SK-N-SH treated with all-trans-retinoic acid at 6 μM for 48 hours (cell line): ENCODE measurements at regions not wholly inside any gene's neighbourhood (a gene's known extent, or its start where the extent isn't known, plus 50 kb on each side); places are given as distances from the start of the nearest gene placed in this dataset.

Source experiments
- ATAC-seq: fragments of 200-7000 bp; cut with Tn5 transposase; 3 replicates; pipeline ENCODE4 v1.9.1; 2020; ENCODE audit warnings: mild to moderate bottlenecking, moderate library complexity
- ARNTL ChIP-seq: fragments of 450-650 bp; formaldehyde crosslinking; IDR thresholded peaks from 2 replicates; pipeline ENCODE4 v1.5.0; 2020; ENCODE audit warnings: low read depth, mild to moderate bottlenecking, moderate library complexity, borderline replicate concordance
- BACH2 ChIP-seq: fragments of 250-450 bp; sonication (Bioruptor Pico); IDR thresholded peaks from 2 replicates; pipeline ENCODE4 v1.9.0; 2021; ENCODE audit warnings: mild to moderate bottlenecking, borderline replicate concordance
- ESRRG ChIP-seq: fragments of 250-450 bp; sonication (Bioruptor Pico); IDR thresholded peaks from 2 replicates; pipeline ENCODE4 v1.6.1; 2021; ENCODE audit warnings: mild to moderate bottlenecking
- GLIS3 ChIP-seq: fragments of 250-450 bp; sonication (Bioruptor Pico); IDR thresholded peaks from 2 replicates; pipeline ENCODE4 v1.5.0; 2020; ENCODE audit warnings: mild to moderate bottlenecking, moderate library complexity
- ISL1 ChIP-seq: fragments of 250-450 bp; sonication (Bioruptor Pico); IDR thresholded peaks from 2 replicates; pipeline ENCODE4 v2.1.2; 2022; ENCODE audit warnings: mild to moderate bottlenecking, moderate library complexity
- POU6F1 ChIP-seq: fragments of 250-450 bp; sonication (Bioruptor Pico); IDR thresholded peaks from 2 replicates; pipeline ENCODE4 v1.8.0; 2021; ENCODE audit warnings: low read depth, mild to moderate bottlenecking, moderate library complexity, borderline replicate concordance
- PPARA ChIP-seq: fragments of 250-450 bp; sonication (Bioruptor Pico); IDR thresholded peaks from 2 replicates; pipeline ENCODE4 v1.5.0; 2020; ENCODE audit warnings: mild to moderate bottlenecking, borderline replicate concordance
- RARB ChIP-seq: fragments of 250-450 bp; sonication (Bioruptor Pico); IDR thresholded peaks from 2 replicates; pipeline ENCODE4 v1.8.0; 2021; ENCODE audit warnings: mild to moderate bottlenecking, moderate library complexity
- SNAI2 ChIP-seq: fragments of 250-450 bp; sonication (Bioruptor Pico); IDR thresholded peaks from 2 replicates; pipeline ENCODE4 v1.5.0; 2020; ENCODE audit warnings: mild to moderate bottlenecking, moderate library complexity
- TCF4 ChIP-seq: fragments of 250-450 bp; sonication (Bioruptor Pico); IDR thresholded peaks from 2 replicates; pipeline ENCODE4 v1.8.0; 2021; ENCODE audit warnings: mild to moderate bottlenecking, moderate library complexity, borderline replicate concordance
- TOX ChIP-seq: fragments of 250-450 bp; sonication (Bioruptor Pico); IDR thresholded peaks from 2 replicates; pipeline ENCODE4 v1.8.0; 2021; ENCODE audit warnings: mild to moderate bottlenecking, moderate library complexity, borderline replicate concordance
- TSHZ2 ChIP-seq: fragments of 250-450 bp; sonication (Bioruptor Pico); IDR thresholded peaks from 2 replicates; pipeline ENCODE4 v1.5.0; 2020; ENCODE audit warnings: mild to moderate bottlenecking, moderate library complexity
- ZC3H10 ChIP-seq: fragments of 250-450 bp; sonication (Bioruptor Pico); IDR thresholded peaks from 2 replicates; pipeline ENCODE4 v1.5.1; 2021; ENCODE audit warnings: mild to moderate bottlenecking, moderate library complexity
- ZFP3 ChIP-seq: fragments of 250-450 bp; sonication (Bioruptor Pico); IDR thresholded peaks from 2 replicates; pipeline ENCODE4 v1.5.0; 2020; ENCODE audit warnings: mild to moderate bottlenecking, moderate library complexity
- ZFP30 ChIP-seq: fragments of 450-650 bp; formaldehyde crosslinking; IDR thresholded peaks from 2 replicates; pipeline ENCODE4 v1.5.0; 2022; ENCODE audit warnings: mild to moderate bottlenecking, moderate library complexity
- ZNF565 ChIP-seq: fragments of 450-650 bp; formaldehyde crosslinking; conservative IDR thresholded peaks from 2 replicates; pipeline ENCODE4 v1.5.0; 2020; ENCODE audit warnings: low read depth, mild to moderate bottlenecking, moderate library complexity
- ZNF70 ChIP-seq: fragments of 450-650 bp; formaldehyde crosslinking; IDR thresholded peaks from 2 replicates; pipeline ENCODE4 v1.5.0; 2020; ENCODE audit warnings: mild to moderate bottlenecking, moderate library complexity
- ZNF8 ChIP-seq: fragments of 450-650 bp; formaldehyde crosslinking; IDR thresholded peaks from 2 replicates; pipeline ENCODE4 v1.5.0; 2020; ENCODE audit warnings: mild to moderate bottlenecking, moderate library complexity
- TF ChIP-seq, protein P1 (sequence below): fragments of 250-450 bp; sonication (Bioruptor Pico); IDR thresholded peaks from 2 replicates; pipeline ENCODE4 v1.5.1; 2021; ENCODE audit warnings: mild to moderate bottlenecking, moderate library complexity
- TF ChIP-seq, protein P2 (sequence below): fragments of 250-450 bp; sonication (Bioruptor Pico); IDR thresholded peaks from 2 replicates; pipeline ENCODE4 v1.8.0; 2020; ENCODE audit warnings: mild to moderate bottlenecking, moderate library complexity, borderline replicate concordance
- TF ChIP-seq, protein P3 (sequence below): fragments of 250-450 bp; sonication (Bioruptor Pico); IDR thresholded peaks from 2 replicates; pipeline ENCODE4 v1.5.1; 2020; ENCODE audit warnings: low read depth, mild to moderate bottlenecking, moderate library complexity

DNA sequence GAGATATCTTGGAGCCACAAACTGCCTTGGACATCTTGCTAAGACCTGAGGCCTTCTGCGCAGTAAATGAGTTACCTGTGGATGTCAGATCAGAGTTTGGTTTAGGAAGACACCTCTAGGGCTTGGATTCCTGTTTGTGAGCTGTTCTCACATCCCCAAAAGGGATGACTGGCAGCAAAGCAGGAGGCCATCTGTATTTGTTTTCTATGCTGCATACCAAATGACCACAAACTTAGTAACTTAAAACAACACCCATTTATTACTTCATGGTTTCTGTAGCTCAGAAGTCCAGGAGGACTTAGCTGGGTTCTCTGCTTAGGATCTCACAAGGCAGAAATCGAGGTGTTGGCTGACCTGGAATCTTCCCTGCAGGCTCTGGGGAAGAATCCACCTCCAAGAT, 116.7 kb downstream of the UNC5CL start:
- ATAC-seq: no peak
- TF ChIP-seq ESRRG (CRISPR knock-in tag) (no peak), ZNF70 (CRISPR knock-in tag) (no peak), TCF4 (no peak), SNAI2 (CRISPR knock-in tag) (no peak), GLIS3 (CRISPR knock-in tag) (no peak), TOX (no peak), ARNTL (no peak)

DNA sequence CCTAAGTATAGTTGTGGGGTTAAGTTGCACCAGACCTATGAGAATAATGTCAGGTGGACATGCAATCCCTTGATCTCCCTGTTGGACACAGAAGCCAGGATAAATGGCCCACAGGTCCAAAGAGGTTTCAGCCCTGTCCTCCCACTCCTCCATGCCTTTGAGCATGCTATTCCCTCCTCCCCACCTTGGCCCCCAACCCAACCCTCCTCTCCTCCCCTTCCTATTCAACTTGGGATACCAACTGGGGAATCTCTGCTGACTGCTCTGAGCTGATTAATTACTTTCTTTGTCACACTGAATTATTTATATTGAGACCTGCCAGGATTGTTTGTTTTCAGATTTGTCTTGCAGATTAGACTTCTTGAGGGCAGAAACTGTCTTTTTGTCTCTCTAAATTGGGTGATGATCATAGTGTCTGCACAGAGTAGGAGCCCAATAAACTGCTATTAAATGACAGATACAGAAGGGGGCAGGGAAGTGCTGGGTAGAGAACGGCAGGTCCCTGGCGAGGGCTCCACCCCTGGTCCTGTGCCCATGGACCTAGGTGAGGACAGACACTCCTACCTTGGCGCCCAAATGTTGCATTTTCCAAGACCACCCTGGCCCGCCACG, 120.9 kb downstream of the UNC5CL start:
- ATAC-seq: no peak
- TF ChIP-seq ZNF565 (no peak), RARB (CRISPR knock-in tag) (no peak), ZFP3 (CRISPR knock-in tag) (no peak), ISL1 (CRISPR knock-in tag) (no peak), ZNF70 (CRISPR knock-in tag) (no peak), PPARA (CRISPR knock-in tag) (no peak)
- TF ChIP-seq, protein P1, sequence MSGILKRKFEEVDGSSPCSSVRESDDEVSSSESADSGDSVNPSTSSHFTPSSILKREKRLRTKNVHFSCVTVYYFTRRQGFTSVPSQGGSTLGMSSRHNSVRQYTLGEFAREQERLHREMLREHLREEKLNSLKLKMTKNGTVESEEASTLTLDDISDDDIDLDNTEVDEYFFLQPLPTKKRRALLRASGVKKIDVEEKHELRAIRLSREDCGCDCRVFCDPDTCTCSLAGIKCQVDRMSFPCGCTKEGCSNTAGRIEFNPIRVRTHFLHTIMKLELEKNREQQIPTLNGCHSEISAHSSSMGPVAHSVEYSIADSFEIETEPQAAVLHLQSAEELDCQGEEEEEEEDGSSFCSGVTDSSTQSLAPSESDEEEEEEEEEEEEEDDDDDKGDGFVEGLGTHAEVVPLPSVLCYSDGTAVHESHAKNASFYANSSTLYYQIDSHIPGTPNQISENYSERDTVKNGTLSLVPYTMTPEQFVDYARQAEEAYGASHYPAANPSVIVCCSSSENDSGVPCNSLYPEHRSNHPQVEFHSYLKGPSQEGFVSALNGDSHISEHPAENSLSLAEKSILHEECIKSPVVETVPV (CRISPR knock-in tag): no peak

DNA sequence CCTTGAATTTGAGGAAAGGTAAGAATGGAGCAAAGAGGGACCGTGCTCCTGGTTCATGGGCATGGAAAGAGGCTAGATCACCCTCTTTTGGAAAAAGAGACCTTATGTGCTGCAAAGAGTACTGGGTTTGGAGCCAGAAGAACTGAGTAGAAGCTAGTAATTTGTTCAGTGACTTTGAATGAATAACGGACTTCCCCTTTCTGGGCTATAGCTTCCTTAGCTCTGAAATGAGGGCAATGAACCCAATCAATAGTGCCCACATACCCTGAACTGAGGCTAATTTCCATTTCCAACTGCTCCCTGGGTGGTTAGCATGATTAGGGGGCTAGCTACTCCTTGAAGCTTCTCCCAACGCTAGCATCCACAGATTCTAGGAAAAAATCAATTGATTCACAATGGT, 121.4 kb downstream of the UNC5CL start:
- TF ChIP-seq ZFP3 (CRISPR knock-in tag) (no peak), BACH2 (CRISPR knock-in tag) (no peak), GLIS3 (CRISPR knock-in tag) (no peak), PPARA (CRISPR knock-in tag) (no peak), RARB (CRISPR knock-in tag) (no peak), POU6F1 (CRISPR knock-in tag) (no peak), ZNF8 (CRISPR knock-in tag) (no peak), TCF4 (no peak), TSHZ2 (no peak)
- TF ChIP-seq, protein P2, sequence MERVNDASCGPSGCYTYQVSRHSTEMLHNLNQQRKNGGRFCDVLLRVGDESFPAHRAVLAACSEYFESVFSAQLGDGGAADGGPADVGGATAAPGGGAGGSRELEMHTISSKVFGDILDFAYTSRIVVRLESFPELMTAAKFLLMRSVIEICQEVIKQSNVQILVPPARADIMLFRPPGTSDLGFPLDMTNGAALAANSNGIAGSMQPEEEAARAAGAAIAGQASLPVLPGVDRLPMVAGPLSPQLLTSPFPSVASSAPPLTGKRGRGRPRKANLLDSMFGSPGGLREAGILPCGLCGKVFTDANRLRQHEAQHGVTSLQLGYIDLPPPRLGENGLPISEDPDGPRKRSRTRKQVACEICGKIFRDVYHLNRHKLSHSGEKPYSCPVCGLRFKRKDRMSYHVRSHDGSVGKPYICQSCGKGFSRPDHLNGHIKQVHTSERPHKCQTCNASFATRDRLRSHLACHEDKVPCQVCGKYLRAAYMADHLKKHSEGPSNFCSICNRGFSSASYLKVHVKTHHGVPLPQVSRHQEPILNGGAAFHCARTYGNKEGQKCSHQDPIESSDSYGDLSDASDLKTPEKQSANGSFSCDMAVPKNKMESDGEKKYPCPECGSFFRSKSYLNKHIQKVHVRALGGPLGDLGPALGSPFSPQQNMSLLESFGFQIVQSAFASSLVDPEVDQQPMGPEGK (CRISPR knock-in tag): no peak
- ATAC-seq: no peak

GRCh38 chr6:40916845-40917244, 122.2 kb downstream of the UNC5CL start:
- no peak for ATAC-seq
- TF ChIP-seq TSHZ2 (no peak), ZFP30 (CRISPR knock-in tag) (no peak), ZNF565 (no peak), POU6F1 (CRISPR knock-in tag) (no peak), ARNTL (no peak), ZC3H10 (CRISPR knock-in tag) (no peak)
- TF ChIP-seq, protein P3, sequence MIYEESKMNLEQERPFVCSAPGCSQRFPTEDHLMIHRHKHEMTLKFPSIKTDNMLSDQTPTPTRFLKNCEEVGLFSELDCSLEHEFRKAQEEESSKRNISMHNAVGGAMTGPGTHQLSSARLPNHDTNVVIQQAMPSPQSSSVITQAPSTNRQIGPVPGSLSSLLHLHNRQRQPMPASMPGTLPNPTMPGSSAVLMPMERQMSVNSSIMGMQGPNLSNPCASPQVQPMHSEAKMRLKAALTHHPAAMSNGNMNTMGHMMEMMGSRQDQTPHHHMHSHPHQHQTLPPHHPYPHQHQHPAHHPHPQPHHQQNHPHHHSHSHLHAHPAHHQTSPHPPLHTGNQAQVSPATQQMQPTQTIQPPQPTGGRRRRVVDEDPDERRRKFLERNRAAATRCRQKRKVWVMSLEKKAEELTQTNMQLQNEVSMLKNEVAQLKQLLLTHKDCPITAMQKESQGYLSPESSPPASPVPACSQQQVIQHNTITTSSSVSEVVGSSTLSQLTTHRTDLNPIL: no peak
- TF ChIP-seq, protein P1 (CRISPR knock-in tag): no peak
